ENCODE measurements at regions not wholly inside any gene's neighbourhood (a gene's known extent, or its start where the extent isn't known, plus 50 kb on each side); places are given as distances from the start of the nearest gene placed in this dataset.

- H3K9me3 Mint-ChIP-seq, result peaks cover 43% of the 10 kb centered on the region
- intact Hi-C loops (cut with micrococcal nuclease), result no loop called here
- no peaks in the 10 kb centered on the region for H3K36me3 Mint-ChIP-seq (ENCODE audit: low read depth)
- H3K27me3 Mint-ChIP-seq (ENCODE audit: low read depth), result no peaks in the 10 kb centered on the region
- H3K4me3 Mint-ChIP-seq (ENCODE audit: low read depth), result no peak overlapping the region
- no peaks in the 10 kb centered on the region for H3K4me1 Mint-ChIP-seq (ENCODE audit: low read depth)
- H3K27ac Mint-ChIP-seq, result no peak overlapping the region
- no peak for DNase-seq (ENCODE audit: low spot score)
Observed at GRCh38 chr2:153770359-153770991, 101.2 kb upstream of the GALNT13 start.

DNA sequence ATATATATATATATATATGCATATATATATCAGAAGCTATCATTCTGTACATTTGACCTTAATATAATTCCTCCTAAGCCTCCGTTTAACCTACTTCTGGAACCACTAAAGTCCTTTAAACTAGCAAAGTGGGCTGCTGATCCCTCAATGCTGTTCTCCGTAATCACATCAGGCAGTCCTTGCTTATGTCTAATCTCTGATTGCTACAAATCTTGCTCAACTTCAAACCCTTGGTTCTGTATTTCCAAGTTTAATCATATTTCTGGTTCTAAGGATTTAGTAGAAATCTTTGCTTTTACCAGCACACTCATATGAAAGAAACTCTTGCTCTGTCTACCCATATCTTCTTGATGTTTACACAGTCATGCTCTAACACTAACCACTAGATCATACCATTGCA, 91.5 kb upstream of the GALNT13 start:
- intact Hi-C loops (cut with micrococcal nuclease), result no loop called here
- Mint-ChIP-seq H3K4me1 (ENCODE audit: low read depth) (no peaks in the 10 kb centered on the region), H3K9me3 (peaks cover 8% of the 10 kb centered on the region), H3K27me3 (ENCODE audit: low read depth) (no peaks in the 10 kb centered on the region), H3K27ac (no peak overlapping the region), H3K36me3 (ENCODE audit: low read depth) (no peaks in the 10 kb centered on the region), H3K4me3 (ENCODE audit: low read depth) (no peak overlapping the region)
- no peak for DNase-seq (ENCODE audit: low spot score)

- intact Hi-C loops (cut with micrococcal nuclease), result no loop called here
- no peak overlapping the region for H3K27ac Mint-ChIP-seq
- H3K4me3 Mint-ChIP-seq (ENCODE audit: low read depth), result no peak overlapping the region
- DNase-seq (ENCODE audit: low spot score), result no peak
- no peaks in the 10 kb centered on the region for H3K27me3 Mint-ChIP-seq (ENCODE audit: low read depth)
- H3K36me3 Mint-ChIP-seq (ENCODE audit: low read depth), result no peaks in the 10 kb centered on the region
- H3K9me3 Mint-ChIP-seq, result peaks cover 11% of the 10 kb centered on the region
- H3K4me1 Mint-ChIP-seq (ENCODE audit: low read depth), result no peaks in the 10 kb centered on the region
Observed at GRCh38 chr2:153786016-153786415, 85.7 kb upstream of the GALNT13 start.

GRCh38 chr2:153787612-153788011, 84.1 kb upstream of the GALNT13 start:
- H3K4me3 Mint-ChIP-seq (ENCODE audit: low read depth), result no peak overlapping the region
- no peak overlapping the region for H3K27ac Mint-ChIP-seq
- H3K4me1 Mint-ChIP-seq (ENCODE audit: low read depth), result no peaks in the 10 kb centered on the region
- no peaks in the 10 kb centered on the region for H3K27me3 Mint-ChIP-seq (ENCODE audit: low read depth)
- no peaks in the 10 kb centered on the region for H3K36me3 Mint-ChIP-seq (ENCODE audit: low read depth)
- H3K9me3 Mint-ChIP-seq, result peaks cover 11% of the 10 kb centered on the region
- DNase-seq (ENCODE audit: low spot score), result no peak
- intact Hi-C loops (cut with micrococcal nuclease), result no loop called here

DNA sequence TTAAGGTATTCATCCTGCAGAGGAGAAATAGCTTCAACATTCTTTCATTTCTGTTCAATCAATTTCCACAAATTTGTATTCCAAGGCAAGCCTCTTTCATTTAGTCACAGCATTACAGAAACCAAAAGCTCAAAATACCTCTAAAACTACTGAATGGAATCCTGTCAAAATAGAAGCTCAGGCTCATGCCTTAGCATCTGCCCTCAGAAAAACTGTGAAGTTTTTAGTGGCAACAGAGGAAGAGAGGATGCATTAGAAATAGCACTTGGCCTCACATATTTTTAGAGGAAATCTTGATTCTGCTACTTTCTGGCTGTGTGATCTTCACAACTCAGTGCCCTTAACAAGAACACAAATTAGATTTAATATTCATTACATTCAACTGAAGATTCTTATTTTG, 69.1 kb upstream of the GALNT13 start:
- Mint-ChIP-seq H3K4me3 (ENCODE audit: low read depth) (no peak overlapping the region), H3K4me1 (ENCODE audit: low read depth) (no peaks in the 10 kb centered on the region), H3K36me3 (ENCODE audit: low read depth) (no peaks in the 10 kb centered on the region), H3K27ac (no peak overlapping the region), H3K27me3 (ENCODE audit: low read depth) (no peaks in the 10 kb centered on the region), H3K9me3 (peaks cover 11% of the 10 kb centered on the region)
- DNase-seq (ENCODE audit: low spot score), result no peak
- intact Hi-C loops (cut with micrococcal nuclease), result no loop called here

DNA sequence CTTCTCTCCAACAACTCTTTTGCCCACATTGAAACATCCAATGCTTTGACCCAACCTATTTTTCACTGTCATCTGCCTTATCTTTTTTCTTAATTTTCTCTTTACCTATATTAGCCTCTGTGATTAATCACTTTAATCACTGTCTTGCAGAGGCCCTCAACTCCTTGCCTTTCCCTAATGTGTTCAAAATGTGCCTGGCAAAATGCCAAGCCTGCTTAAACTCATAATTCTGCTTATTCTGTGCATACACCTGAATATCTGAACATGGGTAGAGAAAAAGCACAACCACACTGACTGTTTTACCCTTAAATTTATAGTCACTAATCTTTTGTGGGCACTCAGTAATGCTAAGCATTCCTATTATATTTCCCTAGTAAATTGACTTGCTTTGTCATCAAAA, 63.0 kb upstream of the GALNT13 start:
- intact Hi-C loops (cut with micrococcal nuclease), result no loop called here
- no peaks in the 10 kb centered on the region for H3K4me1 Mint-ChIP-seq (ENCODE audit: low read depth)
- H3K4me3 Mint-ChIP-seq (ENCODE audit: low read depth), result no peak overlapping the region
- DNase-seq (ENCODE audit: low spot score), result no peak
- H3K27me3 Mint-ChIP-seq (ENCODE audit: low read depth), result no peaks in the 10 kb centered on the region
- H3K27ac Mint-ChIP-seq, result no peak overlapping the region
- H3K9me3 Mint-ChIP-seq, result peaks cover 3% of the 10 kb centered on the region
- H3K36me3 Mint-ChIP-seq (ENCODE audit: low read depth), result no peaks in the 10 kb centered on the region

DNA sequence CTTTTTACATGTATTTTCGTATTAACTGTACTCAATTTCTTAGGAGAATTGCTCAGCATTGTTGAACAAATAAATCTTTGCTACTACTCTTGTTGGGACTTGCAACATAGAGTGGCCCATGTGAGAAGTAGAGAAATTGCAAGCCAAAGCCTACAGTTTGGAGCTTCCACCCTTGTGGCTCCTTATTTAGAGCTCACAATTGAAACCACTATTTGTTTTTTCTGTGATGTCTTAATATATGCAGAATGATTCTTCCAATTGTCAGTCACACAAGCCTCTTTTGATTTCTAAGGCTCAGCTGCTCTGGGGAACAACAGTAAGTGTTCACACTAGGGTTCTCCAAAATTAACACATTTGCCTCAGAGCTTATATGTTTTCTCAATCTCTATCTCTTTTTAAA, 60.2 kb upstream of the GALNT13 start:
- no peak overlapping the region for H3K4me3 Mint-ChIP-seq (ENCODE audit: low read depth)
- DNase-seq (ENCODE audit: low spot score), result no peak
- intact Hi-C loops (cut with micrococcal nuclease), result no loop called here

GRCh38 chr2:153812632-153813031, 59.1 kb upstream of the GALNT13 start:
- Mint-ChIP-seq H3K4me1 (ENCODE audit: low read depth) (no peaks in the 10 kb centered on the region), H3K27me3 (ENCODE audit: low read depth) (no peaks in the 10 kb centered on the region), H3K36me3 (ENCODE audit: low read depth) (no peaks in the 10 kb centered on the region), H3K27ac (no peak overlapping the region), H3K9me3 (peaks cover 14% of the 10 kb centered on the region), H3K4me3 (ENCODE audit: low read depth) (no peak overlapping the region)
- no peak for DNase-seq (ENCODE audit: low spot score)
- intact Hi-C loops (cut with micrococcal nuclease), result no loop called here

More for the DNA sequence above, 60.2 kb upstream of the GALNT13 start:
- H3K4me1 Mint-ChIP-seq (ENCODE audit: low read depth), result no peaks in the 10 kb centered on the region
- no peak overlapping the region for H3K27ac Mint-ChIP-seq
- peaks cover 10% of the 10 kb centered on the region for H3K9me3 Mint-ChIP-seq
- no peaks in the 10 kb centered on the region for H3K36me3 Mint-ChIP-seq (ENCODE audit: low read depth)
- no peaks in the 10 kb centered on the region for H3K27me3 Mint-ChIP-seq (ENCODE audit: low read depth)

DNA sequence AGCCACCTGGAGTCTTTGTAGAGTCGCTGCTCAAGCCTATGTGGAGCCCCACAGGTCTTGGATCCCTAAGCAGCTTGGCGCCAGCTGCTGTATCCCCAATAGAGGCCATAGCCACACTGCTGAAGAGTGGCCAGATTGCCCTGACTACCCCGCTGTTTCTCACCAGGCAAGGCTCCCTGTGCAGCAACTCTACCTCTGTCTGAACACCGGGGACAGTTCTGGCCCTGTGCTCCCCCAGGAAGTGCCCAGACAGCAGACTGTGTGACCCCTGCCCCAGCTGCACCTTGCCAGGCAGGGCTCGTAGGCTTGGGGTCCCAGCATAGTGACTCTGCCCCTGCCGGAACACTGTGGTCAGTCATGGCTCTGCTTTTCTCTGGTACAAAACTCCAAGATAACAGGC, 53.5 kb upstream of the GALNT13 start:
- H3K9me3 Mint-ChIP-seq, result peaks cover 22% of the 10 kb centered on the region
- no peaks in the 10 kb centered on the region for H3K27me3 Mint-ChIP-seq (ENCODE audit: low read depth)
- H3K4me3 Mint-ChIP-seq (ENCODE audit: low read depth), result no peak overlapping the region
- intact Hi-C loops (cut with micrococcal nuclease), result no loop called here
- no peak for DNase-seq (ENCODE audit: low spot score)
- H3K4me1 Mint-ChIP-seq (ENCODE audit: low read depth), result no peaks in the 10 kb centered on the region
- no peak overlapping the region for H3K27ac Mint-ChIP-seq
- H3K36me3 Mint-ChIP-seq (ENCODE audit: low read depth), result no peaks in the 10 kb centered on the region

DNA sequence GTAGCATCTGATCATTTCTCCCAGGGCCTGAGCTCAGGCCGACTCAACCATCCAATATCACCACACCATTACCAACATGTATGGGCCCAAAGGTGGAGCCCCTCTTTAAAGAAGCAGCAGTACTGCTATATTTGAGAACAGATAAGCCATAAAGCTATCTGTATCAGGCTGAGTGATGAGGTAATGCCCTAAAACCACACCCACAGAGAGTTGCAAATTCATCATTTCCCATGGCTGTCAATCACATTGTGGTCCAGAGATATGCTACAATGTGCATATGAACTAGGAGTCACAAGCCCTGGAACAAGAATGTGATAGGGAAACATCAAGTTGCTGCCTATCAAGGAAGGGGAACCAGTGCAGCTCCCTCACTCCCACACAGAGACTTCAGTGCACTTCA, 52.6 kb upstream of the GALNT13 start:
- H3K27me3 Mint-ChIP-seq (ENCODE audit: low read depth), result no peaks in the 10 kb centered on the region
- intact Hi-C loops (cut with micrococcal nuclease), result no loop called here
- no peaks in the 10 kb centered on the region for H3K36me3 Mint-ChIP-seq (ENCODE audit: low read depth)
- H3K9me3 Mint-ChIP-seq, result peaks cover 22% of the 10 kb centered on the region
- H3K27ac Mint-ChIP-seq, result no peak overlapping the region
- no peaks in the 10 kb centered on the region for H3K4me1 Mint-ChIP-seq (ENCODE audit: low read depth)
- no peak overlapping the region for H3K4me3 Mint-ChIP-seq (ENCODE audit: low read depth)
- no peak for DNase-seq (ENCODE audit: low spot score)

- Mint-ChIP-seq H3K27me3 (ENCODE audit: low read depth) (no peaks in the 10 kb centered on the region), H3K4me1 (ENCODE audit: low read depth) (no peaks in the 10 kb centered on the region), H3K9me3 (peaks cover 20% of the 10 kb centered on the region), H3K36me3 (ENCODE audit: low read depth) (no peaks in the 10 kb centered on the region), H3K27ac (no peak overlapping the region), H3K4me3 (ENCODE audit: low read depth) (no peak overlapping the region)
- no peak for DNase-seq (ENCODE audit: low spot score)
- intact Hi-C loops (cut with micrococcal nuclease), result no loop called here
Observed at GRCh38 chr2:153819501-153819900, 52.2 kb upstream of the GALNT13 start.

Data from activated T-helper 2 cell treated with anti-CD3 and anti-CD28 coated beads, Interferon-gamma antibody, Interleukin-2, Interleukin-4, amounts not matched to agents 10 μg/mL and 5 μg/mL and 100 μg/mL, durations not matched to agents 14 hours and 24 hours and 36 hours (primary cell).